Esophagus muscularis mucosa (tissue), 3 donors: ENCODE measurements at regions not wholly inside any gene's neighbourhood (a gene's known extent, or its start where the extent isn't known, plus 50 kb on each side); places are given as distances from the start of the nearest gene placed in this dataset.

Experiments
- POLR2A ChIP-seq: fragments of 450-650 bp; IDR thresholded peaks from one replicate; pipeline ENCODE4 v1.6.1; 2017; ENCODE audit warnings: antibody characterized with exemption, moderate library complexity, mild to moderate bottlenecking, low read depth
- TF ChIP-seq, protein P1 (sequence below), 3 experiments: fragments of 200-600 bp in 2 of 3; fragments of 450-650 bp in 1 of 3; sonication (generic) in 2 of 3; IDR thresholded peaks; one replicate each; pipeline ENCODE4 v1.5.1; 2017 to 2019; ENCODE audit warnings: antibody characterized with exemption in 3 of 3, mild to moderate bottlenecking in 2 of 3, moderate library complexity in 1 of 3

DNA sequence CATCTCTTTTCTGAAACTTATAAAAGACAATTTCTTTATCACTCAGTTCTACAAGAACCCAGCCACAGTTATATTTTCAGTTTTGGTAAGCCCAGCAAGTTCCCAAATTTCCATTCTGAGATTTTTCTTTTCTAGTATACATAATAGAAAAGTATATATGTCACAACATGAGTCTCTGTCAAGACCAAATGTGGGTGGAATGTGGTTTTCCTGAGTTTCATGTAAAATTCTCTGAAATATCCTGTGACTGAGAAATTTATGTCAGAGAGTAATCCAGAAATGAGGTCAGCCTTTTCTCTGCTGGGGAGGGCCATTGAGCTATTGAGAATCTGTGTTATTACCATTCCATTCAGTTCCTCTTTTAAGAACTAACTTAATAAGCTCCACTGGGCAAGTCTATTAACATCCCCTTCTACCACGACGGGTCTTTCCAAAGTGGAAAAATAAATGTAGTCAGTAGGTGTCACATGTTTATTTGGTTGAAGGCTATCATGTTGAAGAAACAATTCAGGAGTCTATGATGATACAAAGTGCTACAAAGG is 100.7 kb upstream of the HMGN3 start:
- TF ChIP-seq, protein P1, sequence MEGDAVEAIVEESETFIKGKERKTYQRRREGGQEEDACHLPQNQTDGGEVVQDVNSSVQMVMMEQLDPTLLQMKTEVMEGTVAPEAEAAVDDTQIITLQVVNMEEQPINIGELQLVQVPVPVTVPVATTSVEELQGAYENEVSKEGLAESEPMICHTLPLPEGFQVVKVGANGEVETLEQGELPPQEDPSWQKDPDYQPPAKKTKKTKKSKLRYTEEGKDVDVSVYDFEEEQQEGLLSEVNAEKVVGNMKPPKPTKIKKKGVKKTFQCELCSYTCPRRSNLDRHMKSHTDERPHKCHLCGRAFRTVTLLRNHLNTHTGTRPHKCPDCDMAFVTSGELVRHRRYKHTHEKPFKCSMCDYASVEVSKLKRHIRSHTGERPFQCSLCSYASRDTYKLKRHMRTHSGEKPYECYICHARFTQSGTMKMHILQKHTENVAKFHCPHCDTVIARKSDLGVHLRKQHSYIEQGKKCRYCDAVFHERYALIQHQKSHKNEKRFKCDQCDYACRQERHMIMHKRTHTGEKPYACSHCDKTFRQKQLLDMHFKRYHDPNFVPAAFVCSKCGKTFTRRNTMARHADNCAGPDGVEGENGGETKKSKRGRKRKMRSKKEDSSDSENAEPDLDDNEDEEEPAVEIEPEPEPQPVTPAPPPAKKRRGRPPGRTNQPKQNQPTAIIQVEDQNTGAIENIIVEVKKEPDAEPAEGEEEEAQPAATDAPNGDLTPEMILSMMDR (IDR thresholded peaks at IDR 0.05) = no peak
- no peak for TF ChIP-seq POLR2A
